ENCODE measurements at regions not wholly inside any gene's neighbourhood (a gene's known extent, or its start where the extent isn't known, plus 50 kb on each side); places are given as distances from the start of the nearest gene placed in this dataset.
"Not testable (repeated sequence)": the region's sequence is repeated elsewhere in the genome, so short reads cannot be mapped to it uniquely, and the experiment has no call there.

- not testable (repeated sequence) for FAIRE-seq
These were observed 54.7 kb downstream of the OR4M2 start for GRCh38 chr15:22134941-22135566.

GRCh38 chr15:22137572-22137971 lies 57.2 kb downstream of the OR4M2 start:
- FAIRE-seq; DNase-seq (ENCODE audit: insufficient read length, low spot score): not testable (repeated sequence)

More at GRCh38 chr15:22134941-22135566, 54.7 kb downstream of the OR4M2 start:
- not testable (repeated sequence) for DNase-seq (ENCODE audit: insufficient read length, low spot score)

GRCh38 chr15:22141106-22141505 lies 60.8 kb downstream of the OR4M2 start:
- FAIRE-seq; DNase-seq (ENCODE audit: insufficient read length, low spot score): not testable (repeated sequence)

- DNase-seq (ENCODE audit: insufficient read length, low spot score); FAIRE-seq: not testable (repeated sequence)
These were observed 67.8 kb downstream of the OR4M2 start for GRCh38 chr15:22148109-22148508.

- not testable (repeated sequence) for DNase-seq (ENCODE audit: insufficient read length, low spot score); FAIRE-seq
These were observed 77.9 kb downstream of the OR4M2 start for GRCh38 chr15:22158243-22158642.

GRCh38 chr15:22160283-22160682 lies 80.0 kb downstream of the OR4M2 start:
- DNase-seq (ENCODE audit: insufficient read length, low spot score); FAIRE-seq: not testable (repeated sequence)

GRCh38 chr15:22160741-22161140 lies 80.4 kb downstream of the OR4M2 start:
- FAIRE-seq, result peak; percentile 56
- DNase-seq (ENCODE audit: insufficient read length, low spot score), result not testable (repeated sequence)

GRCh38 chr15:22161398-22161797 lies 81.1 kb downstream of the OR4M2 start:
- not testable (repeated sequence) for DNase-seq (ENCODE audit: insufficient read length, low spot score)
- FAIRE-seq, result peak; percentile 68

GRCh38 chr15:22163715-22164114 lies 83.4 kb downstream of the OR4M2 start:
- peak; percentile 73 for FAIRE-seq
- not testable (repeated sequence) for DNase-seq (ENCODE audit: insufficient read length, low spot score)

GRCh38 chr15:22167521-22167920 lies 87.2 kb downstream of the OR4M2 start:
- DNase-seq (ENCODE audit: insufficient read length, low spot score); FAIRE-seq: not testable (repeated sequence)

GRCh38 chr15:22173029-22173998 lies 93.0 kb downstream of the OR4M2 start:
- not testable (repeated sequence) for DNase-seq (ENCODE audit: insufficient read length, low spot score)
- peak; percentile 81 for FAIRE-seq

GRCh38 chr15:22174088-22174487 lies 93.8 kb downstream of the OR4M2 start:
- peak; percentile 92 for FAIRE-seq
- DNase-seq (ENCODE audit: insufficient read length, low spot score), result not testable (repeated sequence)

- peak; percentile 40 for FAIRE-seq
- DNase-seq (ENCODE audit: insufficient read length, low spot score), result not testable (repeated sequence)
These were observed 97.6 kb downstream of the OR4M2 start for GRCh38 chr15:22177965-22178364.

GRCh38 chr15:22178438-22178837 lies 98.1 kb downstream of the OR4M2 start:
- not testable (repeated sequence) for DNase-seq (ENCODE audit: insufficient read length, low spot score)
- peak; percentile 9 for FAIRE-seq

GRCh38 chr15:22179043-22179442 lies 98.7 kb downstream of the OR4M2 start:
- not testable (repeated sequence) for DNase-seq (ENCODE audit: insufficient read length, low spot score); FAIRE-seq

GRCh38 chr15:22180611-22181010 lies 100.3 kb downstream of the OR4M2 start:
- FAIRE-seq; DNase-seq (ENCODE audit: insufficient read length, low spot score): not testable (repeated sequence)

- DNase-seq (ENCODE audit: insufficient read length, low spot score); FAIRE-seq: not testable (repeated sequence)
These were observed 104.4 kb downstream of the OR4M2 start for GRCh38 chr15:22184678-22185077.

- DNase-seq (ENCODE audit: insufficient read length, low spot score); FAIRE-seq: not testable (repeated sequence)
These were observed 106.7 kb downstream of the OR4M2 start for GRCh38 chr15:22186846-22187532.

GRCh38 chr15:22191818-22192217 lies 111.5 kb downstream of the OR4M2 start:
- DNase-seq (ENCODE audit: insufficient read length, low spot score); FAIRE-seq: not testable (repeated sequence)
